ENCODE measurements at regions not wholly inside any gene's neighbourhood (a gene's known extent, or its start where the extent isn't known, plus 50 kb on each side); places are given as distances from the start of the nearest gene placed in this dataset.

- no peak for TF ChIP-seq BCLAF1 (IDR thresholded peaks at IDR 0.05; ENCODE audit: borderline replicate concordance in 1 of 2, control insufficient read depth in 1 of 2, low read depth in 2 of 2, low read length in 1 of 2)
- no peak for TF ChIP-seq SNAPC5 (CRISPR knock-in tag; IDR thresholded peaks at IDR 0.05)
- no peak for TF ChIP-seq RB1 (IDR thresholded peaks at IDR 0.05; ENCODE audit: low read depth)
- peak; percentile 35; the same call in 1 of the 2 replicates for TF ChIP-seq EP300 (IDR thresholded peaks at IDR 0.05; ENCODE audit: low read length)
- no peak for TF ChIP-seq ZNF146 (CRISPR knock-in tag; IDR thresholded peaks at IDR 0.05; ENCODE audit: unreplicated experiment)
- no peak for TF ChIP-seq ZNF507 (tag; conservative IDR thresholded peaks at IDR 0.05)
- TF ChIP-seq JUND (IDR thresholded peaks at IDR 0.05; ENCODE audit: borderline replicate concordance, low read depth, low read length) = peak; percentile 96
- TF ChIP-seq JUND (tag; IDR thresholded peaks at IDR 0.05; ENCODE audit: borderline replicate concordance, low read depth, low read length) = peak; percentile 84; the same call in 2 of the 3 replicates
- no peak for TF ChIP-seq ZNF324 (CRISPR knock-in tag; IDR thresholded peaks at IDR 0.05)
- no peak for TF ChIP-seq RBM14 (IDR thresholded peaks at IDR 0.05; ENCODE audit: borderline replicate concordance, insufficient read depth, low read depth, low read length)
- no peak for TF ChIP-seq SIRT6 (IDR thresholded peaks at IDR 0.05; ENCODE audit: low read depth, low read length)
- TF ChIP-seq RCOR1 (IDR thresholded peaks at IDR 0.05; ENCODE audit: borderline replicate concordance in 1 of 2, low read depth in 2 of 2, low read length in 2 of 2) = peak in 1 of 2 experiments; percentile 89; a peak in 2 of 4 replicates
- no peak for TF ChIP-seq CHD2 (IDR thresholded peaks at IDR 0.05; ENCODE audit: low read depth, low read length)
- TF ChIP-seq MECOM (CRISPR knock-in tag; IDR thresholded peaks at IDR 0.05) = no peak
- TF ChIP-seq MBD1 (CRISPR knock-in tag; IDR thresholded peaks at IDR 0.05) = no peak
- peak; percentile 72; the same call in 1 of the 2 replicates for TF ChIP-seq MYNN (IDR thresholded peaks at IDR 0.05)
- no peak for TF ChIP-seq MYNN (CRISPR knock-in tag; IDR thresholded peaks at IDR 0.05)
- no peak for TF ChIP-seq ZNF75A (CRISPR knock-in tag; IDR thresholded peaks at IDR 0.05)
- no peak for TF ChIP-seq EZH2 (IDR thresholded peaks at IDR 0.05; ENCODE audit: borderline replicate concordance, low read depth, low read length)
- no peak for TF ChIP-seq GTF2F1 (IDR thresholded peaks at IDR 0.05; ENCODE audit: low read depth, low read length)
- TF ChIP-seq MEF2D (tag; conservative IDR thresholded peaks at IDR 0.05; ENCODE audit: low read depth) = no peak
- no peak for TF ChIP-seq KAT8 (IDR thresholded peaks at IDR 0.05; ENCODE audit: low read depth)
- no peak for TF ChIP-seq NELFE (IDR thresholded peaks at IDR 0.05; ENCODE audit: insufficient read depth, insufficient read length)
- no peak for TF ChIP-seq RBFOX2 (IDR thresholded peaks at IDR 0.05; ENCODE audit: low read depth, low read length)
Observed at GRCh38 chr9:127561491-127562278, 50.4 kb upstream of the STXBP1 start (continued).
